ENCODE measurements at regions not wholly inside any gene's neighbourhood (a gene's known extent, or its start where the extent isn't known, plus 50 kb on each side); places are given as distances from the start of the nearest gene placed in this dataset.

DNA sequence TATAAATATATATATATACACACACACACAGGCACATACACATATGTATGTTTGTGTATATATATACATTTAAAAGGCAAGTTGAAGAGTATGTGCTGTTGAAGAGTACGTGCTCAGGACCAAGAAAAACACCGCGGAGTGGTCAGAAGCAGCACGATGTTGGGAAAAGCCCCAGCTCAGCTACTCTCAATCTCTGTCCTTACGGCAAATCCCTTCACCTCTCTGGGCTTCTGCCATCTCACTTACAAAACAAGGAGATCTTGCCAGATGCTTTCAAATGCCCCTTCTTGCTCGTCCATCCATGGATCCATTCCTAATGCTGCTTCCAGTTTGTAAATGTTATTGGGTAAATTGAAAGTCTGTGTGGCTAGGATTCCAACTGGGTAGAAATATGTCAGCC lies 333.9 kb downstream of the BCL11A start:
- 88% methylated on average over 6 of the region's 6 CpGs for WGBS
- Histone ChIP-seq H3K36me3 (no peaks in the 10 kb centered on the region), H3K4me3 (no peak overlapping the region), H3K27ac (no peak overlapping the region), H3K4me1 (peaks cover 17% of the 10 kb centered on the region), H3K9me3 (no peaks in the 10 kb centered on the region), H3K27me3 (no peaks in the 10 kb centered on the region)
- TF ChIP-seq EP300 (IDR thresholded peaks at IDR 0.05) (no peak), CTCF (IDR thresholded peaks at IDR 0.05) (no peak), POLR2A (IDR thresholded peaks at IDR 0.05) (no peak), POLR2AphosphoS5 (IDR thresholded peaks at IDR 0.05) (no peak)
- DNase-seq (ENCODE audit: low spot score in 2 of 2) = no peak

DNA sequence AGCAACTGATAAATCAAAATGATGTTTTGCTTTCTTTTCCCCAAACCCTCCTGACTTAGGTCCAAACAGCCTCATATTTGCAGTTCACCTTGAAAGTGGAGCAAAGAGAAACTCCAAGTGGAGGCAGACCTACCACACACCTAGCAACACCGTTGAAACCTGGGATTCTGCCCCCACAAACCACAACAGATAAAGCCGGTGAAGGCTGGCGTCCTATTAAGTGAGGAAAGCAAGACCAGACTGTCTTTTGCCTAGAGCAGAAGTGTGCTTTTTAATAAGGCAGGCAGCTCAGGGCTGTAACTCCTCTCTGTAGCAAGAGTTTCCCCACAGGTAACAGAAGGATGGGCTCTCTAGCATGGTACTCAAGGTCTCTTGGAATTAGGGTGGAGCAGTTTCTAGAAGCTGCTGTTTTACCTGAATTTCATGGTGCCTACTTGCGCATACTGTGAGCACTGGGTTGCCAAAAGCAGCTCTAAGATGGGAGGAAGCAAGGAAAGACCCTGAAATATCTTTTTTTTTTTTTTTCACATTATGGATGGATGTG lies 336.9 kb downstream of the BCL11A start:
- WGBS = 39% methylated on average over 4 of the region's 4 CpGs
- Histone ChIP-seq H3K9me3 (no peaks in the 10 kb centered on the region), H3K27me3 (no peaks in the 10 kb centered on the region), H3K27ac (no peak overlapping the region), H3K4me1 (peaks cover 34% of the 10 kb centered on the region), H3K4me3 (no peak overlapping the region), H3K36me3 (no peaks in the 10 kb centered on the region)
- TF ChIP-seq CTCF (IDR thresholded peaks at IDR 0.05) (no peak), POLR2AphosphoS5 (IDR thresholded peaks at IDR 0.05) (no peak), POLR2A (IDR thresholded peaks at IDR 0.05) (no peak), EP300 (IDR thresholded peaks at IDR 0.05) (no peak)
- no peak for DNase-seq (ENCODE audit: low spot score in 2 of 2)

- Histone ChIP-seq H3K4me3 (no peak overlapping the region), H3K9me3 (no peaks in the 10 kb centered on the region), H3K27ac (peak overlapping the region; percentile 42), H3K27me3 (no peaks in the 10 kb centered on the region), H3K4me1 (peaks cover 34% of the 10 kb centered on the region), H3K36me3 (no peaks in the 10 kb centered on the region)
- DNase-seq (ENCODE audit: low spot score in 2 of 2) = no peak
- WGBS = 42% methylated on average over 17 of the region's 17 CpGs
- TF ChIP-seq POLR2AphosphoS5 (IDR thresholded peaks at IDR 0.05) = no peak
- no peak for TF ChIP-seq POLR2A (IDR thresholded peaks at IDR 0.05)
- TF ChIP-seq CTCF (IDR thresholded peaks at IDR 0.05) = no peak
- TF ChIP-seq EP300 (IDR thresholded peaks at IDR 0.05) = no peak
Measured at GRCh38 chr2:60215386-60215901, 338.0 kb downstream of the BCL11A start.

DNA sequence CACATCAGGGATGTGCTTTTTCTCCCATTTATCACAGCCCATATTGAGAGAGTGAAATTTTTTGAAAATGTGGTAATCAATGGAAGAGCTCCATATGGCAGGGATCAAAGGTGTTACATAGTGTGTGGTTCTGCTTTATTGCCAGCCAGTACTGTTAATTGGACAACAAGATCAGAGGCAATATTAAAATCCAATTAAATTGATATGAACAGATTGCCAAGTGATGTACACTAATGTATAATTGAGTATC lies 338.9 kb downstream of the BCL11A start:
- Histone ChIP-seq H3K9me3 (no peaks in the 10 kb centered on the region), H3K4me1 (peaks cover 34% of the 10 kb centered on the region), H3K27ac (peak overlapping the region; percentile 84), H3K27me3 (no peaks in the 10 kb centered on the region), H3K4me3 (peak overlapping the region; percentile 36), H3K36me3 (no peaks in the 10 kb centered on the region)
- TF ChIP-seq POLR2AphosphoS5 (IDR thresholded peaks at IDR 0.05) (no peak), POLR2A (IDR thresholded peaks at IDR 0.05) (no peak), EP300 (IDR thresholded peaks at IDR 0.05) (no peak)
- no peak for DNase-seq (ENCODE audit: low spot score in 2 of 2)

- peak in 1 of 2 donors; percentile 69 for DNase-seq (ENCODE audit: low spot score in 2 of 2)
- TF ChIP-seq CTCF (IDR thresholded peaks at IDR 0.05) = no peak
- TF ChIP-seq POLR2AphosphoS5 (IDR thresholded peaks at IDR 0.05) = peak in 2 of 3 donors; percentile 71 to 81
- WGBS = 29% methylated on average over 11 of the region's 16 CpGs
- Histone ChIP-seq H3K36me3 (no peaks in the 10 kb centered on the region), H3K27ac (peak overlapping the region; percentile 84), H3K9me3 (no peaks in the 10 kb centered on the region), H3K4me3 (peak overlapping the region; percentile 36), H3K27me3 (no peaks in the 10 kb centered on the region), H3K4me1 (peaks cover 34% of the 10 kb centered on the region)
Measured at GRCh38 chr2:60213865-60214625, 339.4 kb downstream of the BCL11A start.
